Activated CD8-positive, alpha-beta T cell treated with anti-CD3 and anti-CD28 coated beads for 36 hours (primary cell): ENCODE measurements at regions not wholly inside any gene's neighbourhood (a gene's known extent, or its start where the extent isn't known, plus 50 kb on each side); places are given as distances from the start of the nearest gene placed in this dataset.

ENCODE experiments used
- ATAC-seq: fragments of 200-7000 bp; cut with Tn5 transposase; one replicate; pipeline ENCODE4 v1.10.0; 2021; ENCODE audit warnings: mild to moderate bottlenecking, moderate library complexity
- CTCF ChIA-PET: fragments of 350-600 bp; sonication (Branson Sonifier 250); formaldehyde crosslinking; loops from one replicate; lab custom pipeline; 2021; ENCODE audit warnings: antibody characterized with exemption; lab: Charles Lee
- POLR2A ChIA-PET: fragments of 350-600 bp; sonication (Branson Sonifier 250); formaldehyde crosslinking; loops from one replicate; lab custom pipeline; 2021; ENCODE audit warnings: antibody characterized with exemption; lab: Charles Lee
- DNase-seq: peaks from one replicate; pipeline ENCODE4 v3.0.0-alpha.2; 2020
- H3K27ac Mint-ChIP-seq: one replicate; pipeline ENCODE4 v1.8.0; 2021; ENCODE audit warnings: mild to moderate bottlenecking, mixed read lengths
- H3K27me3 Mint-ChIP-seq: one replicate; pipeline ENCODE4 v1.8.0; 2021; ENCODE audit warnings: mixed read lengths
- H3K36me3 Mint-ChIP-seq: one replicate; pipeline ENCODE4 v1.8.0; 2021; ENCODE audit warnings: low read depth, mixed read lengths
- H3K4me1 Mint-ChIP-seq: one replicate; pipeline ENCODE4 v1.8.0; 2021; ENCODE audit warnings: low read depth, mixed read lengths
- H3K4me3 Mint-ChIP-seq: one replicate; pipeline ENCODE4 v1.8.0; 2021; ENCODE audit warnings: mild to moderate bottlenecking, moderate library complexity, mixed read lengths
- H3K9me3 Mint-ChIP-seq: one replicate; pipeline ENCODE4 v1.8.0; 2021; ENCODE audit warnings: mixed read lengths
- CTCF ChIP-seq: fragments of 200-600 bp; IDR thresholded peaks from one replicate; pipeline ENCODE4 v1.8.0; 2022; ENCODE audit warnings: antibody characterized with exemption, mild to moderate bottlenecking
- intact Hi-C: fragments of 100-400 bp; cut with micrococcal nuclease; formaldehyde crosslinking; loops from one replicate; pipeline ENCODE4 v1.10.0; 2022

GRCh38 chr2:5845798-5846330 lies 153.7 kb downstream of the SOX11 start:
- no peaks in the 10 kb centered on the region for H3K36me3 Mint-ChIP-seq
- no peaks in the 10 kb centered on the region for H3K27me3 Mint-ChIP-seq
- DNase-seq (no peak), ATAC-seq (no peak)
- intact Hi-C loops, result no loop called here
- H3K4me1 Mint-ChIP-seq, result no peaks in the 10 kb centered on the region
- no peak overlapping the region for H3K4me3 Mint-ChIP-seq
- POLR2A ChIA-PET, result no interaction called here
- TF ChIP-seq CTCF, result no peak
- H3K9me3 Mint-ChIP-seq, result peaks cover 4% of the 10 kb centered on the region
- CTCF ChIA-PET, result no interaction called here
- no peak overlapping the region for H3K27ac Mint-ChIP-seq

DNA sequence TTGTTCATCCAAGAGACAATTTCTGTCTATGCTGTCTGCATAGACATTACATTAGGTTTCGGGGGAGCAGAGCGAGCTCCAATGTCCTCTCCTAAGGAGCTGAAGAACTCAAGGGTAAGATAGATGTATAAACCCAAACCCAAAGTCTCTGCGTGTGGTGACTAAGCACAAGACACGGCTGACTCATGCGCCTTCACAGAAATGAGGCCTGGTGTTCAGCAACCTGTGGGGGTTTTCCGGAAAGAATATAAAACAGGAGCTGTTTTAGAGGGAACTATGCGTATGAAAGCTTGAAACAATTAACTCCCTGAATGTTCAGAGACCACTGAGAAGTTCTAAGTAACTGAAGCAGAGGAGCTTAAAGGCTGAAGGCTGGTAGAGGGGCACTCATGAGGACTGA lies 154.7 kb downstream of the SOX11 start:
- ATAC-seq (no peak), DNase-seq (no peak)
- Mint-ChIP-seq H3K36me3 (no peaks in the 10 kb centered on the region), H3K9me3 (peaks cover 4% of the 10 kb centered on the region), H3K27me3 (no peaks in the 10 kb centered on the region), H3K27ac (no peak overlapping the region), H3K4me1 (no peaks in the 10 kb centered on the region), H3K4me3 (no peak overlapping the region)
- intact Hi-C loops, result no loop called here
- ChIA-PET CTCF (no interaction called here), POLR2A (no interaction called here)
- no peak for TF ChIP-seq CTCF

DNA sequence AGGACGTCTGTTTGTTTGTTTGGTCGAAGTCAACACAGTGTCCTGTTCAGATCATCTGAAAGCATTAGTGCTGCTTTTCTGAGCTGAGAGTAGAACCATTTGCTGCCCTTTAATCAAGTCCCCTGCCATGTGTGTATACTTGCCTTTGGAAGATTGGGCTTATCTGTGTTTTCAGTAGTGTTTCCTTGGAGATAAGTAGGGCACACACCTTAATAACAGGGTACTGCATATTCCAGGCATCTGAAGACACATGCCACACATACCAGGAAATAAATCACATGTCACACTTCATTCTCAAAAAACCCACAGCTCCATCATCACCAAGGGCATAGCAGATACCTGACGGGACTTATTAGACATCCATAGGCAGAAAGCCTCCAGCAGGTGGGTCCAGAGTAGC lies 157.4 kb downstream of the SOX11 start:
- CTCF ChIA-PET, result no interaction called here
- no peaks in the 10 kb centered on the region for H3K27me3 Mint-ChIP-seq

DNA sequence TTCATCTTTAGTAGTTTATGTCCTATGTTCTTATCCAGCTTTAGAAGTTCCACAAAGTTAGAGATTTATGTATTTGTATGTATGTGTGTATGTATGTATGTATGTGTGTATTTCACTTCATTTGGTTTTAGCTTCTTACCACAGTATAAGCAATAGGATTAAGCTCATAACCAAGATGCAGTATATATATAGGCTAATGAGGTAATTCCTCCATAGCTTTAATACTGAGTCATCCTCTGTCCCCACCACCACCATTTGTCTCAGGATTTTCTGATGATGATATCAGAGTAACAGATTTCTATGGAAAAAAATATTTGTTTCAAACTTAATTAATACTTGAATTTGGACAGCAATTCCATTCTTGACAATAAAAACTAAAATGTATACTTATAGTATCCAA lies 159.2 kb downstream of the SOX11 start:
- no peak for TF ChIP-seq CTCF
- Mint-ChIP-seq H3K4me3 (no peak overlapping the region), H3K9me3 (peaks cover 1% of the 10 kb centered on the region), H3K27ac (no peak overlapping the region), H3K36me3 (no peaks in the 10 kb centered on the region), H3K27me3 (no peaks in the 10 kb centered on the region), H3K4me1 (no peaks in the 10 kb centered on the region)
- ATAC-seq (no peak), DNase-seq (no peak)
- POLR2A ChIA-PET, result interaction anchor here (0.6 kb wide), 1 partner anchor 104 kb away, joined by 3 read pairs; no protein-coding TSS in a partner anchor
- intact Hi-C loops, result no loop called here
- CTCF ChIA-PET, result no interaction called here

More for the DNA sequence above, 157.4 kb downstream of the SOX11 start:
- POLR2A ChIA-PET, result no interaction called here
- Mint-ChIP-seq H3K9me3 (peaks cover 3% of the 10 kb centered on the region), H3K4me1 (no peaks in the 10 kb centered on the region), H3K36me3 (no peaks in the 10 kb centered on the region), H3K4me3 (no peak overlapping the region), H3K27ac (no peak overlapping the region)
- TF ChIP-seq CTCF, result no peak
- DNase-seq, result no peak
- intact Hi-C loops, result no loop called here
- ATAC-seq, result no peak

- ATAC-seq (no peak), DNase-seq (no peak)
- Mint-ChIP-seq H3K27ac (no peak overlapping the region), H3K27me3 (no peaks in the 10 kb centered on the region), H3K4me1 (no peaks in the 10 kb centered on the region), H3K36me3 (no peaks in the 10 kb centered on the region), H3K4me3 (no peak overlapping the region), H3K9me3 (peaks cover 5% of the 10 kb centered on the region)
- TF ChIP-seq CTCF, result no peak
- ChIA-PET POLR2A (no interaction called here), CTCF (no interaction called here)
- intact Hi-C loops, result no loop called here
These were observed 162.6 kb downstream of the SOX11 start for GRCh38 chr2:5854797-5855196.
